Ishikawa (cell line): ENCODE measurements at regions not wholly inside any gene's neighbourhood (a gene's known extent, or its start where the extent isn't known, plus 50 kb on each side); places are given as distances from the start of the nearest gene placed in this dataset.

Source experiments
- CEBPB ChIP-seq: IDR thresholded peaks from 2 replicates; pipeline ENCODE4 v1.6.1; 2012
- CREB1 ChIP-seq: IDR thresholded peaks from 2 replicates; pipeline ENCODE4 v1.6.1; 2012; ENCODE audit warnings: low read depth
- EP300 ChIP-seq: IDR thresholded peaks from 2 replicates; pipeline ENCODE4 v1.6.1; 2012; ENCODE audit warnings: borderline replicate concordance
- FOXM1 ChIP-seq: IDR thresholded peaks from 2 replicates; pipeline ENCODE4 v1.6.1; 2012; ENCODE audit warnings: low read depth, borderline replicate concordance
- MAX ChIP-seq: IDR thresholded peaks from 2 replicates; pipeline ENCODE4 v1.6.1; 2012
- NFIC ChIP-seq: IDR thresholded peaks from 2 replicates; pipeline ENCODE4 v1.6.1; 2012
- RAD21 ChIP-seq: IDR thresholded peaks from 2 replicates; pipeline ENCODE4 v1.6.1; 2012; ENCODE audit warnings: low read depth
- REST ChIP-seq: IDR thresholded peaks from 2 replicates; pipeline ENCODE4 v1.6.1; 2012; ENCODE audit warnings: low read depth, mild to moderate bottlenecking
- TAF1 ChIP-seq: IDR thresholded peaks from 2 replicates; pipeline ENCODE4 v1.6.1; 2012; ENCODE audit warnings: low read depth, mild to moderate bottlenecking
- TEAD4 ChIP-seq: IDR thresholded peaks from 2 replicates; pipeline ENCODE4 v1.6.1; 2012
- USF1 ChIP-seq: IDR thresholded peaks from 2 replicates; pipeline ENCODE4 v1.6.1; 2012
- YY1 ChIP-seq: IDR thresholded peaks from 2 replicates; pipeline ENCODE4 v1.6.1; 2012; ENCODE audit warnings: low read depth
- ZBTB7A ChIP-seq: IDR thresholded peaks from 2 replicates; pipeline ENCODE4 v1.6.1; 2012; ENCODE audit warnings: low read depth

GRCh38 chr3:34362910-34363309 is 564.5 kb downstream of the PDCD6IP start:
- no peak for TF ChIP-seq USF1
- no peak for TF ChIP-seq MAX
- no peak for TF ChIP-seq YY1
- no peak for TF ChIP-seq RAD21
- TF ChIP-seq TEAD4 = no peak
- no peak for TF ChIP-seq NFIC
- no peak for TF ChIP-seq TAF1
- no peak for TF ChIP-seq CREB1
- no peak for TF ChIP-seq FOXM1
- no peak for TF ChIP-seq EP300
- TF ChIP-seq REST = no peak
- no peak for TF ChIP-seq CEBPB
- no peak for TF ChIP-seq ZBTB7A
